D721Med (cell line): ENCODE measurements at regions not wholly inside any gene's neighbourhood (a gene's known extent, or its start where the extent isn't known, plus 50 kb on each side); places are given as distances from the start of the nearest gene placed in this dataset.

Source experiments
- DNase-seq: peaks from one replicate; pipeline ENCODE4 v3.0.0; 2011; ENCODE audit warnings: low spot score; ENCODE audit not compliant: insufficient read length
- FAIRE-seq: peaks from 2 replicates; lab custom pipeline; 2011; peaks lifted over from hg19 to GRCh38; lab: Jason Lieb, UNC
- TF ChIP-seq, protein P1 (sequence below): IDR thresholded peaks from 2 replicates; pipeline ENCODE4 v1.5.1; 2012; ENCODE audit warnings: mild to moderate bottlenecking, control low read depth; ENCODE audit not compliant: insufficient read depth; ENCODE audit errors: missing control alignments

DNA sequence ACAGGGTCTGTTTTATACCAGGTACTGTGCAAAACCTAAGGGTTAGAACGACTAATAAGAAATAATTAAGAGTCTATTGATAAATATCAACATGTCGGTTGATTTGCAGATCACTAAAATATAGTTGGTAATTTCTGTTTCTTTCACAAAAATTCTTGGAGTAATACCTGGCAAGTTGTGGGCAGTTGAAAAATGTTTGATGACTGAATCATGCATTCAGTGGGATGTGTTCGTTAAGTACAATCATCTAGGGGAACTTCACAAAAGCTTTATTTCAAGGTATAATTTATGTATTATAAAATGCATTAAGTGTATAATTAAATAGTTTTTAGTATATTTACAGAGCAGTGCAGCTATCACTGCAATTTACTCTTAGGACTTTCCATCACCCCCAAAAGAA lies 120.0 kb downstream of the KCNA5 start:
- DNase-seq, result no peak
- no peak for FAIRE-seq
- TF ChIP-seq, protein P1, sequence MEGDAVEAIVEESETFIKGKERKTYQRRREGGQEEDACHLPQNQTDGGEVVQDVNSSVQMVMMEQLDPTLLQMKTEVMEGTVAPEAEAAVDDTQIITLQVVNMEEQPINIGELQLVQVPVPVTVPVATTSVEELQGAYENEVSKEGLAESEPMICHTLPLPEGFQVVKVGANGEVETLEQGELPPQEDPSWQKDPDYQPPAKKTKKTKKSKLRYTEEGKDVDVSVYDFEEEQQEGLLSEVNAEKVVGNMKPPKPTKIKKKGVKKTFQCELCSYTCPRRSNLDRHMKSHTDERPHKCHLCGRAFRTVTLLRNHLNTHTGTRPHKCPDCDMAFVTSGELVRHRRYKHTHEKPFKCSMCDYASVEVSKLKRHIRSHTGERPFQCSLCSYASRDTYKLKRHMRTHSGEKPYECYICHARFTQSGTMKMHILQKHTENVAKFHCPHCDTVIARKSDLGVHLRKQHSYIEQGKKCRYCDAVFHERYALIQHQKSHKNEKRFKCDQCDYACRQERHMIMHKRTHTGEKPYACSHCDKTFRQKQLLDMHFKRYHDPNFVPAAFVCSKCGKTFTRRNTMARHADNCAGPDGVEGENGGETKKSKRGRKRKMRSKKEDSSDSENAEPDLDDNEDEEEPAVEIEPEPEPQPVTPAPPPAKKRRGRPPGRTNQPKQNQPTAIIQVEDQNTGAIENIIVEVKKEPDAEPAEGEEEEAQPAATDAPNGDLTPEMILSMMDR, result no peak

DNA sequence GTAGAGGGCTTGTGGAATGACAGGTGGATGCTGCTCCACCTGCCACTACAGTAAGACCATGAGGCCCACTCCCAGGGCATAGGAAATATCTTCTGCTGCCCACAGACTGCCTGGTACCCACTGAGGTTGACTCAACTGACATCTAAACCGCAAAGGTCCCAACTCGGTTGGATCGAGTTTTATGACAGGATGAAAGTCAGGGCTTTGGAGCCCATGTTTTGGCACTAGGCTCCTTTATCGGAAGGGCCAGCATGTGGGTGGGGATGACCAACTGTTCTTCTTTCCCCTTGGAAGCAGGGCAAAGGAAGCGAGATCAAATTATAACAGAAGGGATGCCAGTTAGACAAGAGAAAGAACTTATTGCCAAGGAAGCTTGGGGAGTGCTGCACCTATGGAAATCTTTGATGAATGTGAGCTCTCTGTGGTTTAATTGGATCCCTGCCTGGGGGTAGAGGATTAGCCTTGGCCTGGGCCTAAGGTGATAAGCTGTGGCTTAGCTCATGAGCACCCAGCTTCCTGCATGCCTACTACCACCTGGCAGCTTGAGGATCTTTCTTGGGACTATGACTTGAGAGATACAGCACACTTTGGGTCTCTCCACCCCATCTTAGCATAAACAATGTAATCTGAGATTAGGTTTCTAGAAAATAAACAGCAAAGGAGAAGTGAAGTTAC lies 121.8 kb downstream of the KCNA5 start:
- DNase-seq (peak; percentile 77), FAIRE-seq (peak; percentile 95)
- TF ChIP-seq, protein P1, result no peak

DNA sequence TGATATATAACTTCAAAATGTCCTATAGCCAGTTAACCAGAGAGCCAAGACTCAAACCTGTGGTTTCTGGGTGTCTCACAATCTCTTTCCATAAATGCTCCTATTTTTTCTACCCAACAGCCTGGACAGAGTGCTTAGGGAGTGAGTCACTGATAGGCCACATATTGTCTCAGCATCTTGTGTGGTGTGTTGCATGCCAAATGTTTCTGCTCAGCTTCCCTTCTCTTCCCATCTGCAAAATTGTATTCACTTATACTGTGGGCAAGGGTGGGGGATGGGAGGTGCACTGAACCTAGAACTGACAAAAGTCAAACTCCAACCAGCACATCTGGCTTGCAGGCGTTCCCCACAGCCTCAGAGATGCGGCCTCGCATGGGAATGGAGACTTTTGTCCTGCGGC lies 123.3 kb downstream of the KCNA5 start:
- FAIRE-seq, result no peak
- DNase-seq, result no peak
- TF ChIP-seq, protein P1, result no peak

DNA sequence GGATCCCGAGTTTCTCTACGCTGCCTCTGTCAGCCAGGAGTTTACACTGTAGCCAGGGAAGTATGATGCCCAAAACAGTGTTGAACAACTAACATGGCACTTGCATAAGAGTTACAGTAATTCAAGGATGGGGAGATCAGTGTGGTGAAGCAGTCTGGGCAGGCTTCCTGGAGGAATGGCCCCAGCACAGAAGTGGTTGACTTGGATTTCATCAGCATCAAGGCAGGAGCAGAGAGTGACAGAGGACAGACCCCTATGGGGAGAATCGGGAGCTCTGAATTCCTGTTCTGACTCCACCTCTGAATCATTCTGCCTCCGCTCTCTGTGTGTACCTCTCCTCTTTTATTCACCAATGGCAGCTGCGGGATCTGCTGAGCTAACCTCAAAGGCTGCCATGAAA lies 124.5 kb downstream of the KCNA5 start:
- FAIRE-seq, result no peak
- TF ChIP-seq, protein P1, result no peak
- no peak for DNase-seq

DNA sequence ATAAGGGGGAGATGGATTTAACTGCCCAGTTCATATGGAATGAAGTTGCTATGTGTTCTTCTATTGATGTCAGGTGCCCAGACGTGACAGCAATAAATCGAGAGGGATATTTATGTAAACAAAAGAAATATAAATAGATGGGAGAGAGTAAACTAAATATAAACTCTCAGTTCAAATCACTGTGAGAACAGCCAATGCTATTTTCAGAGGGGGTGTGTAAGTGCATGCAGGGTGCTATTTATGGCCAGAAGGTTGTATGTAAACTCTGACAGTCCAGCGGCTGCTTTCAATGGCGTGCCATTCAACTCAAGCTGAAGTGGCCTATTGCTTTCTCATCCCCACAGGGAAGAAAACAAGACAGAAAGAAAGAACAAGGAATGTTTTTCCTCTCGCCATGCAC lies 127.2 kb downstream of the KCNA5 start:
- FAIRE-seq, result no peak
- TF ChIP-seq, protein P1, result no peak

DNA sequence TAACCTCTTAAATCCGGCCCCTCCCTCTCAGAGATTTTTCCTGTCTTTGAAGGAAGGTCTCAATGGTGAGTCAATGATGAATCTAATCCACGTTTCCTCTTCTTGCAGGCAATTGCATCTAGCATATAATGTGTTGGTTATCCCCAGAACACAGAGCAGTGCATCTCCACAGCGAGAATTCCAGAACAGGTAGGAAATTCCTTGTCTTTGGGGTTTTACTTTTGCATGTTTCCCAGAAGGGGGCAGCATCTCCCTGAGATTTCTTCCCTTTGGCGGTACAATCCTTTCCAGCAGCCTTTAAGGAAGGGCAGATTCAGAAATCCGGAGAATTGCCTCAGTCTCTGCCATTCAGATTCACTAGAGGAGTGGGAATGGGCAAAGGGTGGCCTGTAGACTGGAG lies 128.0 kb downstream of the KCNA5 start:
- FAIRE-seq (peak; percentile 75), DNase-seq (peak; percentile 55)
- TF ChIP-seq, protein P1, result peak; percentile 76

More for the DNA sequence above, 127.2 kb downstream of the KCNA5 start:
- DNase-seq, result no peak

DNA sequence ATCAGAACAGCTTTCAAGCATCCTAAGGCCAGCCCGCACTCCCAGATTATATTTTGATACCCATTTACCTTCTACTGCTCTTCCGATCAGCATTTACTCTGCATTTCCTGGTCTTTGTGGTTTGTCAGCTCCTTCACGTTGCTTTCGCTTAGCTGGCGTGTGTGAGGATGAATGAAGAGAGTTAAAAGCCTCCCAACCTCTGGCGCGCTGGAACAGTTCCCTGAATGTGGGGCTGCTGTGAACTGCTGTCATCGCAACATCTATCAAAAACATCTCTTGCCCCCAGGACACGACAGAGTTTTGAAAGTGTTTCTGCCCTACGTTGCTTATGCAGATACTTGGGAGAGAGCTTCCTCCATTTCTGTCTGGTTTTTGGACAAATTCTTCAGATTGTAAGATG lies 129.2 kb downstream of the KCNA5 start:
- TF ChIP-seq, protein P1, result no peak
- DNase-seq, result no peak
- no peak for FAIRE-seq
